ENCODE measurements at regions not wholly inside any gene's neighbourhood (a gene's known extent, or its start where the extent isn't known, plus 50 kb on each side); places are given as distances from the start of the nearest gene placed in this dataset.

GRCh38 chr6:54574671-54575070, 266.4 kb downstream of the TINAG start:
- no peak for DNase-seq

- DNase-seq: no peak
Observed at GRCh38 chr6:54578261-54578660, 268.3 kb upstream of the FAM83B start.

DNA sequence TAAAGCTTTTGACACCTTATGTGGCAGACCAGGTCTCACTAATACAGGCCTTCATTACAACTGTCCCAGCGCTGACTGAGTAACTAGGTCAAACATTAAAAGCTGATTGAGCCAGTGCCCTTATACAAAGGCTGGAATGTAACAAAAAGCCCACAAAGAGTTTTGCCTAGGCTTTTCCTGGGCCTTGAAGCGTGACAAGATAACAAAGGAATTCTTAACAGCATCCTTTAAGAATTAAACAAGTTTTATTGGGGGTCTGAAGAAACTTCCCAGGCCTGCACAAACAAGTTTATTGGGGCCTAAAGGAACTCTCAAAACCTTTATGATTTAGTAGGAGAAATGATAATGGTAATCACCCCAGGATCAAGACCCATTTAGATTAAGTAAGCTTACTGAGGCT, 267.6 kb upstream of the FAM83B start:
- no peak for DNase-seq

DNA sequence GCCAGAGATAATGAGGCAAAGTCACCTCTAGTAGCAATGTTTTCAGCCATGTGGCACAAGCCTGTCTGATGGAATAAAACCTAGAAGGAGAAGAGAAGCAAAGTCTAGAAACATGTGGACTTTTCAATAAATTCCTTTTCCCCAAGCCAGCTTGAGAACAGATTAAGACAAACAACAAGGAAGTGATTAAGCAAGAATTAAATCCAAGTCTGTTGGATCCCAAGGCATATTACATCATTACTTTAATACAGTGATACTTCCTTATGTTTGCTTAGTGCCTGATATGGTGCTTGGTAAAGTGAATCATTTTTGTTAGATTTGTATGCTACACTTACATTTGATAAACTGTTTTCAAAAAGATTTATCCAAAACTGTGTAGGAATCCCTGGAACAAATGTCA, 260.3 kb upstream of the FAM83B start:
- DNase-seq: no peak

GRCh38 chr6:54587277-54587676, 259.3 kb upstream of the FAM83B start:
- no peak for DNase-seq

- DNase-seq: no peak
Observed at GRCh38 chr6:54588176-54588575, 258.4 kb upstream of the FAM83B start.

- DNase-seq: no peak
Observed at GRCh38 chr6:54595844-54596243, 250.7 kb upstream of the FAM83B start.

DNA sequence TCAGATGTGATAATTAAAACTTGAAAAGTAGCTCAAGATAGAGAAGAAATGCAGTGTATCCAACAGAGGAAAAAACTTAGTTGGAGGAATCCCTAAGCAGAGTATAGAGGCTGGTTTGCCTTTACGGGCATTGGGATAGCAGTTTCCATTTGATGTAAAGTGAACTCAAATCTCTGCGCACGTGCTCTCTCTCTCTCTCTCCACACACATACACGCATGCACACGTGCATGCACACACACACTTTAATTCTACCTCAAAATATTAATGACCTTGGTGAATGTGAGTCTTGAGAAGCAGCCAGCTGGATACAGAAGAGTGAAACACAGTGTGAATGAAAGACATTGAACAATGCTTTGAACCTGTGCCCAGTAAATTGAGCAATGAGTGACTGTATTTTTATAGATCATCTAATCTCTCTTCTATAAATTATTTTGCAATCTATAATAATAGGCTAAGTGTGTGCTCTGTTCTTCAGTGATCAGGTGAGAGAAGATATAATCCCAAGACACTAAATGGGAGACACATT, 247.7 kb upstream of the FAM83B start:
- DNase-seq: no peak

- no peak for DNase-seq
Observed at GRCh38 chr6:54601600-54602300, 244.8 kb upstream of the FAM83B start.

- no peak for DNase-seq
Observed at GRCh38 chr6:54602591-54602990, 244.0 kb upstream of the FAM83B start.

GRCh38 chr6:54609981-54610380, 236.6 kb upstream of the FAM83B start:
- no peak for DNase-seq

DNA sequence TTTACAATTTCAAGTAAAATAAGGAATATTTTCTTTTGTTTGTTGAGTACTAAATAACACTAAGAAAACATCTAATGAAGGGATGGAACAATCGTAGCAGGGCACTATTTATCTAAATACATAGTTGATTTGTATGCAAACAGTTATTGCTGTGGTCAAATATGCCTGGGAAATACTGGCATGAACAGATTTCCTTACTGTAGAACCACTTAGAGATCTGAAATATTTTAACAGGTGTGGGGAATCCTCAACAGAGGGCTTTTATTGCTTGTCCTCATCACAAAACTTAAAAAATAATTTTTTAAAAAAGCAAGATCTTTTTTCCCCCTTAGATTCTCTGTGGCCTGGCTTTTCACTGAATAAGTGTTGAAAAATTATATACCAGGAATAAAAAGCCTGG, 233.0 kb upstream of the FAM83B start:
- no peak for DNase-seq

DNA sequence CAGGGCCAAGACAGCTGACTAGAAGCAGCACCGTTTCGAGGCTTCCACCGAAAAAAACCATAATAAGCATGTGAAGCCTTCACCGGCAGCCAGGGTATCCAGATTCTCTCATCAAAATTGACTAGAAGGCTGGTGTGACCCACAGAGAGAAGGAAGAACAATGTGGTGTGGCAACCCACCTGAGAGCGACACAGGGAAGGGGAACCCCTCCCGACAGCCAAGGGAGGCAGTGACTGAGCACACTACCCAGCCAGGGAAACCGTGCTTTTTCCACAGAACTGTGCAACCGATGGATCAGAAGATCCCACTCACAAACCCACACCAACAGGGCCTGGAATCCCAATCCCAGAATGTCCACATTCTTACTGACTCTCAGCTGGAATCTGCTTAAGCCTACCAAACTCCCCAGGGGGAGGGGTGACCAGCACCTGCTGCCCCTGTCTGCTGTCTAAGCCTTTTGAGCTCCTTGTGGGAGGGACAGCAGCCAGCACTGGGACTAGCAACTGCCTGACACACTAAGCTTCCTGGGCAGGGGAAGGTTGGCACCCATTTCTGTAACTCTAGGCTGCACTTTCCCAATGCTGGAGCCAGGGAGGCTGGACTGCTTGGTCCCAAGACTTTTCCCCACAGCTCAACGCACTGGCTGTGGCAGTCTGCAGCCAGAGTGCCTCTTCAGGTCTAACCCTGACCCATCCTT, 231.9 kb upstream of the FAM83B start:
- DNase-seq: no peak

DNA sequence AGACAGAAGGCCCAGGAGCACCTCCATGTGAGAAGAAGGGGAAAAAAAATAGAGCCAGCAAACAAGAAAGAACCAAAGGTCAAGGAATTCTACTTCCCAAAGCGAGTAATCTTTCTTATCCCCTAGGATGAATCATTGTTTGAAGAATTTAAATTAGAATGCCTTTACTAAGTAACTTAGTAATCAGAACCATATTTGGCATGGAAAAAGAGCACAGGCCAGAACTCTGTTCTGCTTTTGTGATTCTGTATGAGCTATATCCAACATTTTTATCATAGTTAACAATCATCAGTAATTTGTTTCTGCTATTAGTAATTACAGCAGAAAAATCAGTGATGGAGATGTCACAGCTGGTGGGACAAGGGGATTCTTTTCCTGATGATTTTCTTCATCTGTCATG, 228.8 kb upstream of the FAM83B start:
- DNase-seq: no peak

GRCh38 chr6:54618572-54618971, 228.0 kb upstream of the FAM83B start:
- DNase-seq: no peak

- no peak for DNase-seq
Observed at GRCh38 chr6:54619102-54619501, 227.5 kb upstream of the FAM83B start.

DNA sequence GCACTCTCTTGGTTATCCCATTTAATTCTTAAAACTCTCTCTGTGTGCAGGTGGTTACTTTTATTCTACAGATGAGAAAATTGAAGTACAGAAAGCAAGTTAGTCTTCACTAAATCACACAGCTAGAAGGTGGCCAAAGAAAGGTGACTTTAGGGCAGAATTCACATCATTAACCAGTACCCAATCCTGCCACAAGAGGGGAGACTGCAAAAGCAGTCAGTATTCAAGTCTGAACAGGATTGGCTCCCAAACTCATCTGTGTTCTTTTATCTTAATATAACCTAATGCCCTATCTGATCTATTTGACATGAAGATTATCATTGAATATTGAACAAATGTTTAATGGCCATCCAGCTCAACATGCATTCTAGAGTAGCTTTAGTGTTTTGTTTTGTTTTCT, 225.3 kb upstream of the FAM83B start:
- DNase-seq: no peak

GRCh38 chr6:54624216-54624615, 222.4 kb upstream of the FAM83B start:
- DNase-seq: no peak

DNA sequence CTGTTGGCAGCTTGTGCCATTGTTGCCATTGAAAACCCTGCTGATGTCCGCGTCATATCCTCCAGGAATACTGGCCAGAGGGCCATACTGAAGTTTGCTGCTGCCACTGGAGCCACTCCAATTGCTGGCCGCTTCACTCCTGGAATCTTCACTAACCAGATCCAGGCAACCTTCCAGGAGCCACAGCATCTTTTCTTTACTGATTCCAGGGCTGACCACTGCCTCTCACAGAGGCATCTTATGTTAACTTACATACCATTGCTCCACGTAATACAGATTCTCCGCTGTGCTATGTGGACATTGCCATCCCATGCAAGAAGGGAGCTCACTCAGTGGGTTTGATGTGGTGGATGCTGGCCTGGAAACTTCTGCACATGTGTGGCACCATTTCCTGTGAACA, 221.8 kb upstream of the FAM83B start:
- no peak for DNase-seq

DNA sequence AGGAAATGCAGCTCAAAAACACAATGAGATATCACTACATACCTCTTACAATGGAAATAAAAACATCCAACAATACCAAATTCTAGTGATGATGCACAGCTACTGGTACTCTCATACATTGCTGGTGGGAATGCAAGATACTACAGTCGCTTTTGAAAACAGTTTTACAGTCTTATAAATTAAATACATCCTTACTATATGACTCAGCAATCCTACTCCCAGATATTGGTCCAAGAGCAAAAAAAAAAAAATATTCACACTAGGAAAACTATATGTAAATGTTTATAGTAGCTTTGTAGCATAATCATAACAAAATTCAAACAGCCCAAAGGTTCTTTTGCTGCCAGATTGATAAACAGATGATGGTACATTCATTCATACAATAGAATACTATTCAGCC, 217.4 kb upstream of the FAM83B start:
- DNase-seq: no peak

DNA sequence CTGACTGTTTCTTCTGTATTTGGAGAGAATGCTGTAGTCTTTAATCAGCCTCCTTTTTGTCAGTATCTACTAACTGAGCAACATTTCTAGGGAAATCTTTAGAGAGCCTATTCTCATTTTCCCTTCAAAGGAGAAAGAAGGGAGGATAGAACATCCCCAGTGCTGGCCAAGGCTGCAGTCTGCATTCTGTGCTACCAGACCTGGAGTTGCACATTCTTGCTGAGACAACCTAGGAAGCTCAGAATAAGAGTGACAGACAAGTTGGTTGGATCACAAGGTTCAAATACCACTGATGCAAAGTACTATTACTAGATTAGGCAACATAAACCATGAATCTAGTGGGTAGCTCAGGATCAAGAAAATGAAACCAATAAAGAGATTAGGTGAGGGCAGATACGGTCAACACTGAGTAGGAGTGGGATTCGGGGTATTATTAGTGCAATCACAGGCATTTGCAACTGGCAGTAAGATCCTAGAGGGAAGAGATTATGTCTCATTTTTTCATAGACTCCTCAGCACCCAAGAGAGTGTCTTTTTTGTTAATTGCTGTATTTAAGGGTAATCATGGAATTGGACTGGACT, 213.5 kb upstream of the FAM83B start:
- no peak for DNase-seq

- DNase-seq: no peak
Observed at GRCh38 chr6:54633601-54634000, 213.0 kb upstream of the FAM83B start.

- DNase-seq: no peak
Observed at GRCh38 chr6:54640911-54641310, 205.7 kb upstream of the FAM83B start.
